K562 (cell line): ENCODE measurements at regions not wholly inside any gene's neighbourhood (a gene's known extent, or its start where the extent isn't known, plus 50 kb on each side); places are given as distances from the start of the nearest gene placed in this dataset.
A peak's percentile ranks its signal among the peaks of the same experiment; 100 is the strongest.

ENCODE experiments used
- ATAC-seq: fragments of 200-7000 bp; cut with Tn5 transposase; 3 replicates; pipeline ENCODE4 v1.9.1; 2020; ENCODE audit warnings: moderate library complexity
- BruUV-seq: library from RNA; stranded (reverse); fragments of 400-500 nt; replicated peaks from 2 replicates; lab custom pipeline; 2021; lab: Mats Ljungman, UMichigan
- CTCF ChIA-PET: fragments of 300-600 bp; formaldehyde crosslinking; extraction: SDS; loops from one replicate; lab custom pipeline; 2021; ENCODE audit warnings: low intra/inter-chr PET ratio; lab: Yijun Ruan, JAX
- POLR2A ChIA-PET: fragments of 300-600, 350-650 bp; sonication (Branson Sonifier 250); formaldehyde crosslinking; extraction: SDS; loops from one replicate; lab custom pipeline; 2021; ENCODE audit warnings: antibody characterized with exemption, inconsistent platforms; lab: Yijun Ruan, JAX
- DNase-seq, 4 experiments: peaks; one replicate each; pipeline versions ENCODE4 v3.0.0 to v3.0.0-alpha.2; 2011 to 2018; ENCODE audit warnings: low spot score in 3 of 4, mixed read lengths in 3 of 4; ENCODE audit errors: extremely low read depth in 1 of 4
- FAIRE-seq: peaks from 2 replicates; lab custom pipeline; 2011; peaks lifted over from hg19 to GRCh38; lab: Jason Lieb, UNC
- H2AFZ ChIP-seq: 2 replicates; pipeline ENCODE4 v1.6.0; 2011; ENCODE audit warnings: low read depth, low read length, control low read depth, inconsistent platforms
- H3K27ac ChIP-seq: fragments of 200-600 bp; 3 replicates; pipeline ENCODE4 v1.8.0; 2011; ENCODE audit warnings: low read depth, mild to moderate bottlenecking, control low read depth, inconsistent platforms, low read length, moderate library complexity, mixed read lengths; ENCODE audit errors: extremely low read depth
- H3K27me3 ChIP-seq, 2 experiments: fragments of 300-600 bp in 1 of 2; 2 replicates in 1 of 2; 3 replicates in 1 of 2; pipeline versions ENCODE4 v1.6.0 to v1.8.0; 2011; ENCODE audit warnings: inconsistent platforms in 2 of 2, low read length in 2 of 2, mild to moderate bottlenecking in 1 of 2, mixed read lengths in 1 of 2, moderate library complexity in 1 of 2; ENCODE audit not compliant: control insufficient read depth in 2 of 2, insufficient read depth in 2 of 2
- H3K36me3 ChIP-seq: fragments of 300-600 bp; 3 replicates; pipeline ENCODE4 v1.8.0; 2011; ENCODE audit warnings: mild to moderate bottlenecking, low read length, inconsistent platforms; ENCODE audit not compliant: control insufficient read depth, insufficient read depth
- H3K4me1 ChIP-seq, 2 experiments: fragments of 200-600 bp in 1 of 2; replicated peaks in 1 of 2; 2 replicates in 1 of 2; 3 replicates in 1 of 2; pipeline versions ENCODE4 v1.5.1 to v1.8.0; 2011; ENCODE audit warnings: inconsistent platforms in 2 of 2, low read length in 2 of 2, mild to moderate bottlenecking in 1 of 2, mixed read lengths in 1 of 2, moderate library complexity in 1 of 2; ENCODE audit not compliant: control insufficient read depth in 2 of 2, insufficient read depth in 2 of 2
- H3K4me2 ChIP-seq: 2 replicates; pipeline ENCODE4 v1.6.1; 2011; ENCODE audit warnings: low read length, control low read depth, inconsistent platforms, mixed read lengths; ENCODE audit not compliant: insufficient read depth
- H3K4me3 ChIP-seq: fragments of 200-600 bp; sonication (generic), shearing (Covaris generic); 2 replicates; pipeline ENCODE4 v1.5.1; 2016; ENCODE audit warnings: control low read depth, inconsistent platforms
- H3K79me2 ChIP-seq: fragments of 200-600 bp; 3 replicates; pipeline ENCODE4 v1.8.0; 2011; ENCODE audit warnings: low read length, inconsistent platforms; ENCODE audit not compliant: control insufficient read depth, insufficient read depth
- H3K9ac ChIP-seq, 2 experiments: 2 replicates each; pipeline versions ENCODE4 v1.6.0 to v1.6.1; 2011; ENCODE audit warnings: low read depth in 2 of 2, low read length in 2 of 2, control low read depth in 1 of 2, inconsistent platforms in 1 of 2, mild to moderate bottlenecking in 1 of 2, mixed read lengths in 1 of 2; ENCODE audit not compliant: insufficient read depth in 1 of 2
- H3K9me1 ChIP-seq: one replicate; pipeline ENCODE4 v1.6.0; 2011; ENCODE audit warnings: inconsistent platforms, mild to moderate bottlenecking, low read length, moderate library complexity; ENCODE audit not compliant: control insufficient read depth, insufficient read depth
- H3K9me3 ChIP-seq: replicated peaks from 2 replicates; pipeline ENCODE4 v1.5.1; 2011; ENCODE audit warnings: low read depth, low read length, inconsistent platforms; ENCODE audit not compliant: control insufficient read depth, insufficient read depth
- H4K20me1 ChIP-seq: replicated peaks from 2 replicates; pipeline ENCODE4 v1.6.1; 2011; ENCODE audit warnings: low read length, inconsistent platforms, mixed read lengths; ENCODE audit not compliant: control insufficient read depth, insufficient read depth
- CEBPG ChIP-seq, 3 experiments: fragments of 200-800 bp in 1 of 3; sonication (Bioruptor generic) in 1 of 3; sonication (generic) in 1 of 3; formaldehyde crosslinking in 1 of 3; IDR thresholded peaks in 2 of 3; conservative IDR thresholded peaks in 1 of 3; 2 replicates each; pipeline versions ENCODE4 v1.6.1 to v1.8.0; 2016 to 2022; ENCODE audit warnings: missing compliant biosample characterization in 2 of 3, missing genetic modification characterization in 2 of 3, mild to moderate bottlenecking in 1 of 3, missing genetic modification reagents in 1 of 3
- FOSL1 ChIP-seq: fragments of 200-800 bp; sonication (Bioruptor generic); conservative IDR thresholded peaks from 2 replicates; pipeline ENCODE4 v1.6.1; 2016; ENCODE audit warnings: missing genetic modification characterization, missing compliant biosample characterization
- SIN3B ChIP-seq: fragments of 450-650 bp; IDR thresholded peaks from 2 replicates; pipeline ENCODE4 v1.6.1; 2017; ENCODE audit warnings: low read depth, mild to moderate bottlenecking, moderate library complexity
- SMARCA5 ChIP-seq: fragments of 450-650 bp; IDR thresholded peaks from 2 replicates; pipeline ENCODE4 v1.6.1; 2016
- WGBS: fragments of 100-300 bp; shearing (Covaris generic); methylation state at CpG from one replicate; pipeline ENCODE4 v1.1.6; 2016; ENCODE audit warnings: low coverage, mixed read lengths; ENCODE audit not compliant: insufficient coverage; ENCODE audit errors: missing lambda C conversion rate; 5-methylcytosine and 5-hydroxymethylcytosine counted together
- in situ Hi-C: fragments of 300-500 bp; cut with MboI; formaldehyde crosslinking; loops from 4 replicates; pipeline ENCODE4 v1.15.0; 2018; ENCODE audit warnings: inconsistent platforms, mixed read lengths
- intact Hi-C: fragments of 100-400 bp; cut with micrococcal nuclease; formaldehyde crosslinking; loops from 2 replicates; pipeline ENCODE4 v1.14.2; 2022

DNA sequence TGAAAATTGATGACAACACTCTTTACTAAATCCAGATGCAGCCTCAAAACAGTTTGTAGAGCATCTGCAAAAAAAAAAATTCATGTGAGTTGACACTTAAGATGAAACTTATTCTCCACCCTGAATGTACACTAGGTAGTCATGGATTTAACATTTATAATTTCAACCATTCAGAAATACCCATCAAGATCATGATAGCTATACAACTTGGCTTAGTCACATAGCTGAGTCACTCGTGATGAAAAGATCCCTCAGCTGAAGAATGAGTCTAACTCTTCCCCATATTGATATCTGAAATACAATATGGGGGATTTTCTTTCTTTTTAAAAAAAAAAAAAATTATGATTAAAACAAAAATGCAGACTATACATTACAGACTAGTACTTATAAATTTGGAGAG lies 104.8 kb upstream of the PLEKHG7 start:
- CTCF ChIA-PET: no interaction called here
- POLR2A ChIA-PET: no interaction called here
- no peak for FAIRE-seq
- in situ Hi-C loops: no loop called here
- Histone ChIP-seq H3K9me3 (no peaks in the 10 kb centered on the region; the same call in 1 of the 2 replicates), H3K4me1 (no peaks in the 10 kb centered on the region; a peak in 1 of 5 replicates), H3K9me1 (no peaks in the 10 kb centered on the region), H3K27me3 (no peaks in the 10 kb centered on the region), H3K9ac (no peak overlapping the region), H2AFZ (no peak overlapping the region), H3K4me2 (no peak overlapping the region), H3K4me3 (no peak overlapping the region), H3K79me2 (no peaks in the 10 kb centered on the region), H3K36me3 (no peaks in the 10 kb centered on the region), H4K20me1 (no peaks in the 10 kb centered on the region), H3K27ac (no peak overlapping the region)
- no peak for TF ChIP-seq SMARCA5
- no peak for TF ChIP-seq CEBPG (CRISPR knock-in tag; IDR thresholded peaks at IDR 0.05)
- no peak for TF ChIP-seq CEBPG (tag; conservative IDR thresholded peaks at IDR 0.05 in 1 of 2, IDR thresholded peaks at IDR 0.05 in 1 of 2)
- TF ChIP-seq FOSL1 (tag): peak; percentile 87
- BruUV-seq: no TSS peak
- 0% methylated on average over 1 of the region's 1 CpG for WGBS
- intact Hi-C loops: no loop called here
- no peak for DNase-seq
- no peak for ATAC-seq

DNA sequence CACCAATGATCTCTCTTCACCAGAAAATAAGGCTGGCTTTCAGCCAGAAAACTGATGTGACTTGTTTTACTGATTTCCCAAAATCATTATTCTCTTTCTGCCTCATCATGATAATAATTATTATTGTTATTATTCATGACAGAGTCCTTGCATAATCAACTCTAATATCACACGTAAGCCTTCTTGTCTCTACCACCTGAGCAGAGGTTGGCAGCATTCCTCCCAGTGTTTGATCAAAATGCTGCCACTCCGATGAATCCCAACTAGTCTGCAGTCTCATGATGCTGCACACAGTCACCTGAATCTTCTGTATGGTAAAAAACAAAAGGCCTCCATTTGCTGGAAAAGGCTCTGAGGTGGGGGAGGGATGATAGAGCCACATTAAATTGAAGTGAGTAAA lies 105.7 kb upstream of the PLEKHG7 start:
- no TSS peak for BruUV-seq
- POLR2A ChIA-PET: interaction anchor here (0.6 kb wide), 1 partner anchor 10 kb away, joined by 5 read pairs; no protein-coding TSS in a partner anchor
- intact Hi-C loops: no loop called here

More for the DNA sequence above, 105.7 kb upstream of the PLEKHG7 start:
- H2AFZ ChIP-seq: no peak overlapping the region
- no peak overlapping the region for H3K27ac ChIP-seq
- H4K20me1 ChIP-seq: no peaks in the 10 kb centered on the region
- no peaks in the 10 kb centered on the region for H3K79me2 ChIP-seq
- TF ChIP-seq SIN3B: no peak
- TF ChIP-seq, all 486 proteins: peak for 0
- WGBS: 0% methylated on average over 2 of the region's 2 CpGs
- CTCF ChIA-PET: no interaction called here
- Histone ChIP-seq H3K36me3 (no peaks in the 10 kb centered on the region), H3K9me3 (no peaks in the 10 kb centered on the region; the same call in 1 of the 2 replicates), H3K9ac (no peak overlapping the region), H3K9me1 (no peaks in the 10 kb centered on the region), H3K4me1 (no peaks in the 10 kb centered on the region; a peak in 1 of 5 replicates), H3K27me3 (no peaks in the 10 kb centered on the region), H3K4me2 (no peak overlapping the region), H3K4me3 (no peak overlapping the region)
- in situ Hi-C loops: no loop called here
- ATAC-seq: no peak
- DNase-seq: no peak
- FAIRE-seq: no peak
